ENCODE measurements at regions not wholly inside any gene's neighbourhood (a gene's known extent, or its start where the extent isn't known, plus 50 kb on each side); places are given as distances from the start of the nearest gene placed in this dataset.
"Not testable (repeated sequence)": the region's sequence is repeated elsewhere in the genome, so short reads cannot be mapped to it uniquely, and the experiment has no call there.

GRCh38 chr1:104135036-104135435 lies 385.3 kb downstream of the AMY1C start:
- TF ChIP-seq, protein P1, sequence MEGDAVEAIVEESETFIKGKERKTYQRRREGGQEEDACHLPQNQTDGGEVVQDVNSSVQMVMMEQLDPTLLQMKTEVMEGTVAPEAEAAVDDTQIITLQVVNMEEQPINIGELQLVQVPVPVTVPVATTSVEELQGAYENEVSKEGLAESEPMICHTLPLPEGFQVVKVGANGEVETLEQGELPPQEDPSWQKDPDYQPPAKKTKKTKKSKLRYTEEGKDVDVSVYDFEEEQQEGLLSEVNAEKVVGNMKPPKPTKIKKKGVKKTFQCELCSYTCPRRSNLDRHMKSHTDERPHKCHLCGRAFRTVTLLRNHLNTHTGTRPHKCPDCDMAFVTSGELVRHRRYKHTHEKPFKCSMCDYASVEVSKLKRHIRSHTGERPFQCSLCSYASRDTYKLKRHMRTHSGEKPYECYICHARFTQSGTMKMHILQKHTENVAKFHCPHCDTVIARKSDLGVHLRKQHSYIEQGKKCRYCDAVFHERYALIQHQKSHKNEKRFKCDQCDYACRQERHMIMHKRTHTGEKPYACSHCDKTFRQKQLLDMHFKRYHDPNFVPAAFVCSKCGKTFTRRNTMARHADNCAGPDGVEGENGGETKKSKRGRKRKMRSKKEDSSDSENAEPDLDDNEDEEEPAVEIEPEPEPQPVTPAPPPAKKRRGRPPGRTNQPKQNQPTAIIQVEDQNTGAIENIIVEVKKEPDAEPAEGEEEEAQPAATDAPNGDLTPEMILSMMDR (conservative IDR thresholded peaks at IDR 0.05; ENCODE audit: low read length): not testable (repeated sequence)
- not testable (repeated sequence) for TF ChIP-seq EZH2phosphoT487 (IDR thresholded peaks at IDR 0.05; ENCODE audit: borderline replicate concordance)
